ENCODE measurements at regions not wholly inside any gene's neighbourhood (a gene's known extent, or its start where the extent isn't known, plus 50 kb on each side); places are given as distances from the start of the nearest gene placed in this dataset.

DNA sequence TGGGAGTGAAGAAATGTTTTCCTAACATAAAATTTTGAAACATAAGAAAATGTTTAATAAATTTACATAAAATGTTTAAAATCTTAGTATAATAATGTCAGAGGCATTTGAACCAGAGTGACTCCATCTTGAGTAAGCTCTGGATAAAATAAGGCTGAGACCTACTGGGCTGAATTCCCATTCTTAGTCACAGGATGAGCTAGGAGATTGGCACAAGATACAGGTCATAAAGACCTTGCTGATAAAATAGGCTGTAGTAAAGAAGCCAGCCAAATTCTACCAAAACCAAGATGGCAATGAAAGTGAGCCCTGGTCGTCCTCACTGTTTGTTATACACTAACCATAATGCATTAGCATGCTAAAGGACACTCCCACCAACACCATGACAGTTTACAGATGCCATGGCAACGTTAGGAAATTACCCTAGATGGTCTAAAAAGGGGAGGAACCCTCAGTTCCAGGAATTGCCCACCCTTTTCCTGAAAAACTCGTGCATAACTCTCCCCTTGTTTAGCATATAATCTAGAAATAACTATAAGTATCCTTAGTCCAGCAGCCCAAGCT lies 1184.0 kb downstream of the UQCRFS1 start:
- no peaks in the 10 kb centered on the region for H3K4me1 ChIP-seq (ENCODE audit: control insufficient read depth, insufficient read depth, low read length, poor library complexity, severe bottlenecking)
- H3K9me3 ChIP-seq (ENCODE audit: control insufficient read depth in 2 of 2, low read length in 2 of 2) = peaks cover 0 to 1% of the 10 kb centered on the region in 2 experiments
- ATAC-seq (ENCODE audit: low read depth in 2 of 2) (no peak), DNase-seq (no peak)
- no peaks in the 10 kb centered on the region for H3K27me3 Mint-ChIP-seq
- no peak overlapping the region for H3K4me3 Mint-ChIP-seq
- no peaks in the 10 kb centered on the region for H3K4me1 Mint-ChIP-seq
- no peaks in the 10 kb centered on the region for H3K36me3 Mint-ChIP-seq
- H3K27me3 ChIP-seq (ENCODE audit: control insufficient read depth, insufficient read depth, low read length) = no peaks in the 10 kb centered on the region
- no peaks in the 10 kb centered on the region for H3K36me3 ChIP-seq (ENCODE audit: control insufficient read depth, insufficient read depth, low read length)
- H3K9me3 Mint-ChIP-seq = peaks cover 0 to 14% (median 2%) of the 10 kb centered on the region in 7 donors
- no peak overlapping the region for H3K27ac Mint-ChIP-seq
- H3K27ac ChIP-seq (ENCODE audit: insufficient read depth, low read length, poor library complexity, severe bottlenecking) = no peak overlapping the region
- no peak overlapping the region for H3K4me3 ChIP-seq (ENCODE audit: low read depth, low read length)

DNA sequence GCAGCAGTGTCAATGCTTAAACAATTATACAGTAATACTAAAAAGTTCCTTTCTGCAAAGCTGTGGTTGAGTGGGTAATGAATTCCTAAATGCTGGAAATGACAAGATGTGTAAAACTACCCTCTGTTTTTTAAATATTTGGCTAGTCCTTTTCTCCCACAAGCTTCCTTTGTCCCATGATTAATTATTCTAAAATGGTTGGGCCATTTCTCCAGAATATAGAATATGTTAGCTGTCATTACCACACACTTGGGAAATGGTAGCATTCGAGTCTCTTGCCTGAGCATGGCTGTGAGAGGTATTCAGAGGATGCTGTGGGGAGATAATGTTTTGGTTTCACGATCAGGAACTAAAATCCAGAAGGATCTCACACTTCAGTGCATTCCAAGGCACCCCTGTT lies 1185.8 kb downstream of the UQCRFS1 start:
- Histone ChIP-seq H3K36me3 (ENCODE audit: control insufficient read depth, insufficient read depth, low read length) (no peaks in the 10 kb centered on the region), H3K27ac (ENCODE audit: insufficient read depth, low read length, poor library complexity, severe bottlenecking) (no peak overlapping the region), H3K9me3 (ENCODE audit: control insufficient read depth in 2 of 2, low read length in 2 of 2) (peaks cover 0 to 1% of the 10 kb centered on the region in 2 experiments), H3K27me3 (ENCODE audit: control insufficient read depth, insufficient read depth, low read length) (no peaks in the 10 kb centered on the region), H3K4me1 (ENCODE audit: control insufficient read depth, insufficient read depth, low read length, poor library complexity, severe bottlenecking) (no peaks in the 10 kb centered on the region), H3K4me3 (ENCODE audit: low read depth, low read length) (no peak overlapping the region)
- Mint-ChIP-seq H3K36me3 (no peaks in the 10 kb centered on the region), H3K4me1 (no peaks in the 10 kb centered on the region), H3K27ac (no peak overlapping the region), H3K27me3 (no peaks in the 10 kb centered on the region), H3K4me3 (no peak overlapping the region), H3K9me3 (peaks cover 0 to 14% (median 3%) of the 10 kb centered on the region in 7 donors)
- ATAC-seq (ENCODE audit: low read depth in 2 of 2) (no peak), DNase-seq (no peak)

DNA sequence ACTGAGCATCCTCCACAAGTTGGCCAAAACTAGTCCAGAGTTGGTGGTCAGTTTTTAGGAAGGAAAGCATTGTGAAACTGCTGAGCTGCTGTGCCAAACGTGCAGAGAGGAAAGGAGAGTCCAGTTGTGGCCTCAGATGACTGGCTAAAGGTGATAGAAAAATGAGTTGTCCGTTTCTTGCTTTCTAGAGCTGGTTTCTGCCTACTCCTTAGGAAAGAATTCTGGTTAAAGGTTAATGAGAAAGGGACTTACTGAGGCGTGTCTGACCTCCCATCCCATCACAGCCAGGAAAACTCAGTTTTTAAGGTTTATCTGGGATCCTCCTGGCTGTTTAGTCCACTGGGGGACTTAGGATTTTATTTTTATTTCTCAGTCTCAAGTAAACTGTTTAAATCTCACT lies 1186.3 kb downstream of the UQCRFS1 start:
- H3K27ac ChIP-seq (ENCODE audit: insufficient read depth, low read length, poor library complexity, severe bottlenecking) = no peak overlapping the region
- Mint-ChIP-seq H3K4me3 (no peak overlapping the region), H3K36me3 (no peaks in the 10 kb centered on the region), H3K27me3 (no peaks in the 10 kb centered on the region), H3K4me1 (no peaks in the 10 kb centered on the region), H3K9me3 (peaks cover 0 to 11% (median 3%) of the 10 kb centered on the region in 7 donors), H3K27ac (no peak overlapping the region)
- H3K27me3 ChIP-seq (ENCODE audit: control insufficient read depth, insufficient read depth, low read length) = no peaks in the 10 kb centered on the region
- H3K4me1 ChIP-seq (ENCODE audit: control insufficient read depth, insufficient read depth, low read length, poor library complexity, severe bottlenecking) = no peaks in the 10 kb centered on the region
- H3K4me3 ChIP-seq (ENCODE audit: low read depth, low read length) = no peak overlapping the region
- ATAC-seq (ENCODE audit: low read depth in 2 of 2) (no peak), DNase-seq (no peak)
- peaks cover 0 to 1% of the 10 kb centered on the region in 2 experiments for H3K9me3 ChIP-seq (ENCODE audit: control insufficient read depth in 2 of 2, low read length in 2 of 2)
- H3K36me3 ChIP-seq (ENCODE audit: control insufficient read depth, insufficient read depth, low read length) = no peaks in the 10 kb centered on the region

DNA sequence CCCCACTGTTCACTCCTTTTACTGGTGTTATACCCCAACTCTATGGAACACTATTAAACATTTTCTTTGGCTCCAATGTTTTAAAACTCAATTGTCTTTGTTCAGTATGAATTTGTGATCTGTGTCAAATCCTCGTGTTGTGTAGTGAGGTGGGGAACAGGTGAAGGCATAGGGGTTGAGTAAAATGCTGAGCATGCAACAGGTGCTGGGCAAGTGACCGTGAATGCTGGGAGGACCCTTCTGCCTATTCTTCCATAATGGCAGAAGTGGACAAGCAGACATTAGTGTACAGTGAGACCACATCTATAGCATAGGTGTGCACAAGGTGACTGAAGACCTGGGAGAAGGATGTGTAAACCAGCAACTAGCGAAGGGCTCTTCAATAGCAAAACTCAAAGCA lies 1188.0 kb downstream of the UQCRFS1 start:
- Histone ChIP-seq H3K4me1 (ENCODE audit: control insufficient read depth, insufficient read depth, low read length, poor library complexity, severe bottlenecking) (no peaks in the 10 kb centered on the region), H3K4me3 (ENCODE audit: low read depth, low read length) (no peak overlapping the region), H3K27ac (ENCODE audit: insufficient read depth, low read length, poor library complexity, severe bottlenecking) (no peak overlapping the region), H3K27me3 (ENCODE audit: control insufficient read depth, insufficient read depth, low read length) (no peaks in the 10 kb centered on the region), H3K9me3 (ENCODE audit: control insufficient read depth in 2 of 2, low read length in 2 of 2) (peaks cover 0 to 1% of the 10 kb centered on the region in 2 experiments), H3K36me3 (ENCODE audit: control insufficient read depth, insufficient read depth, low read length) (no peaks in the 10 kb centered on the region)
- Mint-ChIP-seq H3K4me1 (no peaks in the 10 kb centered on the region), H3K4me3 (no peak overlapping the region), H3K9me3 (peaks cover 0 to 10% (median 4%) of the 10 kb centered on the region in 7 donors), H3K27me3 (no peaks in the 10 kb centered on the region), H3K27ac (no peak overlapping the region), H3K36me3 (no peaks in the 10 kb centered on the region)
- no peak for ATAC-seq (ENCODE audit: low read depth in 2 of 2)
- no peak for DNase-seq

DNA sequence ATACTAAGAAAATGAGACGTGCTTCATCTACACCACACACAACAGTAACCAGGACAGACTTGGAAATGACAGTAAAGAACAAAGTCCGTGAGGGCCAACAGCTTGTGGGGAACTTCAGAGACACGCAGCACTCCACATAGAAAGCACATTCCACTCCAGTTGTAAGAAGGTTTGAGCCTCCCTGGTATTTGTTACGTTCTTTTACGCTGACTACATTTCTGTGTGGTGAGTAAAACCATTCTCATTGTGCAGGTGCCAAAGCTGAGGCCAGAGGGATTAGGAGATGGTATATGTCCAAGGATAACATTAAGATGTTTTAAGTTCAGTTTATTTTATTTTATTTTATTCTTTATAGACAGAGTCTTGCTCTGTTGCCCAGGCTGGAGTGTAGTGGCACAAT lies 1189.9 kb downstream of the UQCRFS1 start:
- DNase-seq (no peak), ATAC-seq (ENCODE audit: low read depth in 2 of 2) (no peak)
- Histone ChIP-seq H3K27me3 (ENCODE audit: control insufficient read depth, insufficient read depth, low read length) (no peaks in the 10 kb centered on the region), H3K9me3 (ENCODE audit: control insufficient read depth in 2 of 2, low read length in 2 of 2) (no peaks in the 10 kb centered on the region), H3K4me3 (ENCODE audit: low read depth, low read length) (no peak overlapping the region), H3K36me3 (ENCODE audit: control insufficient read depth, insufficient read depth, low read length) (no peaks in the 10 kb centered on the region), H3K27ac (ENCODE audit: insufficient read depth, low read length, poor library complexity, severe bottlenecking) (no peak overlapping the region), H3K4me1 (ENCODE audit: control insufficient read depth, insufficient read depth, low read length, poor library complexity, severe bottlenecking) (no peaks in the 10 kb centered on the region)
- Mint-ChIP-seq H3K27me3 (no peaks in the 10 kb centered on the region), H3K36me3 (no peaks in the 10 kb centered on the region), H3K4me3 (no peak overlapping the region), H3K9me3 (peaks cover 0 to 10% (median 3%) of the 10 kb centered on the region in 7 donors), H3K27ac (no peak overlapping the region), H3K4me1 (no peaks in the 10 kb centered on the region)

DNA sequence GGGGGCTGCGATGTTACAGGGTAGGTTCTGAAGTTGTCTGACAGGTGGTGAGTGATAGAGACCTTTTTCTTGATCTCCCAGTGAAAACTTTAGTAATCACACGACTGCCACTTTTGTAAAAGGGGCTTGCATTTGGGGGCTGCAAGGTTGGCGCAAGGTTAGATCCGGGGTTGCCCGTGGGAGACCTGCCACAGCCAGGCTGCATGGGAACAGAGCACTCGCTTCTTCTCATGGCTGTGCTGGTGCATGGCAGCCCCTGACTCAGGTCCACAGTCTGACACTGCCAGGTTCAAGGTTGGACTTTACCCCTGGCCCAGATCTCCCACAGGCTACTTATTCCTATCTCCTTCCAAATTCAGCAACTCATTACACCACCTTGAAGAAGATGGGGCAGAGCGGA lies 1190.4 kb downstream of the UQCRFS1 start:
- Histone ChIP-seq H3K4me3 (ENCODE audit: low read depth, low read length) (no peak overlapping the region), H3K9me3 (ENCODE audit: control insufficient read depth in 2 of 2, low read length in 2 of 2) (no peaks in the 10 kb centered on the region), H3K27me3 (ENCODE audit: control insufficient read depth, insufficient read depth, low read length) (no peaks in the 10 kb centered on the region), H3K27ac (ENCODE audit: insufficient read depth, low read length, poor library complexity, severe bottlenecking) (no peak overlapping the region), H3K36me3 (ENCODE audit: control insufficient read depth, insufficient read depth, low read length) (no peaks in the 10 kb centered on the region), H3K4me1 (ENCODE audit: control insufficient read depth, insufficient read depth, low read length, poor library complexity, severe bottlenecking) (no peaks in the 10 kb centered on the region)
- Mint-ChIP-seq H3K4me3 (no peak overlapping the region), H3K27me3 (no peaks in the 10 kb centered on the region), H3K4me1 (no peaks in the 10 kb centered on the region), H3K9me3 (peaks cover 0 to 10% (median under 1%) of the 10 kb centered on the region in 7 donors), H3K27ac (no peak overlapping the region), H3K36me3 (no peaks in the 10 kb centered on the region)
- DNase-seq = no peak
- ATAC-seq (ENCODE audit: low read depth in 2 of 2) = no peak

DNA sequence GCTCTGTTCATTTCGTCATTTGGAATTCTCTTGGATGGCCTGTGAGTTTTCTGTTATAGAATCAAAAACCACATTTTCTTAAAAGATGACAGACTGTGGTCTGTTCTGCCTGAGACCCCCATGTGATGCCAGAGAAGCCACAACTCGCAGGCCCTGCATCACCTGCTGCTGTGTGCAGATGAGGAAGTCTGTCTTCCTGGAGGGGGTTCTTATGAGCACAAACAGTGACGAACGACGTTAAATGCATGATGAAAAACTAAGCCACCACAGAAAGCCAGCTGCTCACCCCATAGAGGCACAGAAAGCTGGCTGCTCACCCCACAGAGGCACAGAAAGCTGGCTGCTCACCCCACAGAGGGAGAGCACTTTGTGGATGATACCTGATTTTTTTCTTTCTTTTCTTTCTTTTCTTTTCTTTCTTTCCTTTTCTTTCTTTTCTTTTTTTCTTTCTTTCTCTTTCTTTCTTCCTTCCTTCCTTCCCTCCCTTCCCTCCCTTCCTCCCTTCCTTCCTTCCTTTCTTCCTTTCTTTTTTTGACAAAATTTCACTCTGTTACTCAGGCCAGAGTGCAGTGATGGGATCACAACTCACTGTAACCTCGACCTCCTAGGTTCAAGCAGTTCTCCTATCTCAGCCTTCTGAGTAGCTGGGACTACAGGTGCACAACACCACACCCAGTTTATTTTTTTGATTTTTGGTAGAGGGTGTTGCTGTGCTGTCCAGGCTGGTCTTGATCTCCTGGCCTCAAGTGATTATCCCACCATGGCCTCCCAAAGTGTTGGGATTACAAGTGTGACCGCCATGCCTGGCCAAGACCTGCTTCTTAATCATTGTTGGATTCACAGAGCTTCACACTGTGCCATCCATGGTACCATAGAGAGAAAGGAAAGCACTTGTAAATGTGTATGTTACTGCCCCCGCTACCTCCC lies 1191.4 kb downstream of the UQCRFS1 start:
- H3K4me3 Mint-ChIP-seq = no peak overlapping the region
- ATAC-seq (ENCODE audit: low read depth in 2 of 2) = no peak
- H3K36me3 Mint-ChIP-seq = no peaks in the 10 kb centered on the region

More for the DNA sequence above, 1191.4 kb downstream of the UQCRFS1 start:
- Histone ChIP-seq H3K9me3 (ENCODE audit: control insufficient read depth in 2 of 2, low read length in 2 of 2) (no peaks in the 10 kb centered on the region), H3K4me3 (ENCODE audit: low read depth, low read length) (no peak overlapping the region), H3K27me3 (ENCODE audit: control insufficient read depth, insufficient read depth, low read length) (no peaks in the 10 kb centered on the region), H3K36me3 (ENCODE audit: control insufficient read depth, insufficient read depth, low read length) (no peaks in the 10 kb centered on the region), H3K4me1 (ENCODE audit: control insufficient read depth, insufficient read depth, low read length, poor library complexity, severe bottlenecking) (no peaks in the 10 kb centered on the region), H3K27ac (ENCODE audit: insufficient read depth, low read length, poor library complexity, severe bottlenecking) (no peak overlapping the region)
- Mint-ChIP-seq H3K4me1 (no peaks in the 10 kb centered on the region), H3K9me3 (peaks cover 0 to 11% (median 3%) of the 10 kb centered on the region in 7 donors), H3K27ac (no peak overlapping the region), H3K27me3 (no peaks in the 10 kb centered on the region)
- no peak for DNase-seq

Data from CD4-positive, CD25-positive, alpha-beta regulatory T cell (primary cell).